GM10248 (cell line): ENCODE measurements at regions not wholly inside any gene's neighbourhood (a gene's known extent, or its start where the extent isn't known, plus 50 kb on each side); places are given as distances from the start of the nearest gene placed in this dataset.
"Not testable (repeated sequence)": the region's sequence is repeated elsewhere in the genome, so short reads cannot be mapped to it uniquely, and the experiment has no call there.

Experiments
- CTCF ChIA-PET: fragments of 300-600 bp; sonication (Branson Sonifier 250); formaldehyde crosslinking; extraction: SDS; loops from one replicate; lab custom pipeline; 2021; ENCODE audit warnings: antibody characterized with exemption; lab: Yijun Ruan, JAX
- POLR2A ChIA-PET: fragments of 350-650 bp; sonication (Branson Sonifier 250); formaldehyde crosslinking; extraction: SDS; loops from one replicate; lab custom pipeline; 2020; ENCODE audit warnings: antibody characterized with exemption; lab: Yijun Ruan, JAX
- DNase-seq: peaks from one replicate; pipeline ENCODE4 v3.0.0; 2012; ENCODE audit errors: extremely low spot score
- TF ChIP-seq, protein P1 (sequence below): IDR thresholded peaks from 2 replicates; pipeline ENCODE4 v1.5.1; 2012; ENCODE audit warnings: mild to moderate bottlenecking, low read depth; ENCODE audit errors: extremely low read depth, missing control alignments, control extremely low read depth

DNA sequence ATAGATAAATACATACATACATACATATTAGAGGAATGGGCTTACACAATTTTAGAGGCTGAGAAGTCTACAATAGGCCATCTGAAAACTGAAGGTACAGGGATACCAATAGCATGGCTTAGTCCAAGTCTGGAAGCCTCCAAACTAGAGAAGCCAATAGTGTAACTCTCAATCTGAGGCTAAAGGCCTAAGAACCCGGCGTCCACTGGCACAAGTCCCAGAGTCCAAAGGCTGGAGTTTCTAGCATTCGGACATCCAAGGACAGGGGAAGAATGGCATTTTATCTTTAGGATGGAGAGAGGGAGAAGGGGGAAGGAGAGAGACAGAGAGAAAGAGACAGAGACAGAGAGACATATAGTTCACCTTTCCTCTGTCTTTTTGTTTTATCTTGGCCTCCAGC lies 63.7 kb upstream of the SYT4 start:
- ChIA-PET POLR2A (no interaction called here), CTCF (no interaction called here)
- TF ChIP-seq, protein P1, sequence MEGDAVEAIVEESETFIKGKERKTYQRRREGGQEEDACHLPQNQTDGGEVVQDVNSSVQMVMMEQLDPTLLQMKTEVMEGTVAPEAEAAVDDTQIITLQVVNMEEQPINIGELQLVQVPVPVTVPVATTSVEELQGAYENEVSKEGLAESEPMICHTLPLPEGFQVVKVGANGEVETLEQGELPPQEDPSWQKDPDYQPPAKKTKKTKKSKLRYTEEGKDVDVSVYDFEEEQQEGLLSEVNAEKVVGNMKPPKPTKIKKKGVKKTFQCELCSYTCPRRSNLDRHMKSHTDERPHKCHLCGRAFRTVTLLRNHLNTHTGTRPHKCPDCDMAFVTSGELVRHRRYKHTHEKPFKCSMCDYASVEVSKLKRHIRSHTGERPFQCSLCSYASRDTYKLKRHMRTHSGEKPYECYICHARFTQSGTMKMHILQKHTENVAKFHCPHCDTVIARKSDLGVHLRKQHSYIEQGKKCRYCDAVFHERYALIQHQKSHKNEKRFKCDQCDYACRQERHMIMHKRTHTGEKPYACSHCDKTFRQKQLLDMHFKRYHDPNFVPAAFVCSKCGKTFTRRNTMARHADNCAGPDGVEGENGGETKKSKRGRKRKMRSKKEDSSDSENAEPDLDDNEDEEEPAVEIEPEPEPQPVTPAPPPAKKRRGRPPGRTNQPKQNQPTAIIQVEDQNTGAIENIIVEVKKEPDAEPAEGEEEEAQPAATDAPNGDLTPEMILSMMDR, result no peak
- DNase-seq, result no peak

DNA sequence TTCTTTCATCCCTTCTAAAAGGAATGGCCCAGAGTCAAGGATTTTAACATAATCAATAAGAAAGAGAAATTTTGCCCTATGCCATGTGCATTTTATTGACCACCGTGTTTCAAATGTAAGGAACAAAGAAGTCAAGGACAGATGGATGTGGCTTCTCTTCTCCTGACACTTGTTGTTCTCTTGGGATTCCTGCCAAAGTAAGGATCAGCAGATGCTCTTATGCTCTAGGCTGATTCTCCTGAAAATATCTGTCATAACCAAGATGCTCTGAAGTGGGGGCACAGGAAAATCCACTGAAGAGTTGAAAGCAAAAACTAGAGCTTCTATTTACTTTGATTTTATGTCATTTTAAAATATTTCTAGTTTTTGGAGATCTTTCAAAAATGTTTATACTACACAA lies 72.9 kb upstream of the SYT4 start:
- ChIA-PET POLR2A (no interaction called here), CTCF (no interaction called here)
- TF ChIP-seq, protein P1, result no peak
- DNase-seq, result no peak

DNA sequence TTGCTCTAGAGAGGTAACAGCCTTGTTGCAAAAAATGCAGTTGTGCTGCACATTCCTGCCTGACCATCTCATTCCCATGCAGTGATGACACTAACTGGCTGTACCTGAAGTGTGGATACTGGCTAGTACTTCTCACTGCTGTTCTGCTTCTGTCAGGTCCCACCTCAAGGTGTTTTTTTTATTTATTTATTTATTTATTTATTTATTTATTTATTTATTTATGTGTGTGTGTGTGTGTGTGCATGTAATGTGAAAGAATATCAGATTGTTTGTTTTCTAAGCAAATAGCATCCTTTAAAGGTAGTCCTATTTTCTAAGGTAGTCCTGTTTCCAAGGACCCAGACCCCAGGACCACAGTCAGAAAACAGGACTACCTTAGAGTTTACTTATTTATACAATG lies 87.2 kb upstream of the SYT4 start:
- DNase-seq, result no peak
- ChIA-PET CTCF (no interaction called here), POLR2A (no interaction called here)
- TF ChIP-seq, protein P1, result no peak

DNA sequence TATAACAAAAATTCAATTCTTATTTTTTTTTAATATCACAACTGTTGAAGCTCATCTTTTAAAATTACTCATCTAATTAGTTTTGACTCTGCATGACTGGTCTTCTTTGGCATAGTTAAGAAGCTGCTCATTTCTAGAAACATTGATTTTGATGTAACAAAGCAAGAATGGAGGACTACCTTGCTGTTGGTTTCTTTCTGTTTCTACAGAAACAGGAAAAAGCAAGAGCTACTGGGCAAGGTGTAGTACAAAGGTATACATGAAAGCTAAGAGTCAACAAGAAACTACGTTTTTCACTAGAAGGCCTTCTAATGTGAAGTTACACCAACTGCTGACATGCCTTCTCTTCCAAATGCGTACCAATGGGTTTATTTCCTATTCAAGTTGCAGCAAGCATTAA lies 90.6 kb upstream of the SYT4 start:
- ChIA-PET POLR2A (no interaction called here), CTCF (no interaction called here)
- TF ChIP-seq, protein P1, result no peak
- no peak for DNase-seq

DNA sequence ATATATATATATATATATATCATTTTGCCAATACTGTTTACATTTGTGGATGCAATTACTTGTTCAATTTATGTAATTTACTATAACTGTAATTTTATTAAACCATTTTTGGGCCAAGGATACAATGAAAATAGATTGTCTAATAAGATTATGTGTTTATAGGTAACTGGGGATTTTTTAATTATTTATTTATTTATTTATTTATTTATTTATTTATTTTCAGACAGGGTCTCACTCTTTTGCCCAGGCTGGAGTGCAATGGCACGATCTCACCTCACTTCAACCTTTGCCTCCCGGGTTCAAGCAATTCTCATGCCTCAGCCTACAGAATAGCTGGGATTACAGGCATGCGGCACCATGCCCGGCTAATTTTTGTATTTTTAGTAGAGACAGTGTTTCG lies 92.0 kb upstream of the SYT4 start:
- CTCF ChIA-PET, POLR2A ChIA-PET, DNase-seq: not testable (repeated sequence)

DNA sequence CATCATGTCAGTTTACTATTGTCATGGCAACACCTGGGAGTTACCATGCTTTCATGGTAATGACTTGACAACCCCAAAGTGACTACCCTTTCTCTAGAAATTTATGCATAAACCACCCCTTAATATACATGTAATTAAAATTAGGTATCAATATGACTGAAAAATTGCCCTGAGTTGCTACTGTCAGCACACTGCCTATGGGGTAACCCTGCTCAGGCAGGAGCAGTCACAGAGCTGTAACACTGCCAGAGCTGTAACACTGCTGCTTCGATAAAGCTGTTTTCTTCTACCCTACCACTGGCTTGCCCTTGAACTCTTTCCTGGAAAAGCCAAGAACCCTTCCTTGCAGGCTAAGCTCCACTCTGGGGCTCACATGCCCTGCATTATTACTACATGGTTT lies 95.5 kb upstream of the SYT4 start:
- TF ChIP-seq, protein P1, result no peak
- ChIA-PET CTCF (no interaction called here), POLR2A (no interaction called here)
- DNase-seq, result no peak

DNA sequence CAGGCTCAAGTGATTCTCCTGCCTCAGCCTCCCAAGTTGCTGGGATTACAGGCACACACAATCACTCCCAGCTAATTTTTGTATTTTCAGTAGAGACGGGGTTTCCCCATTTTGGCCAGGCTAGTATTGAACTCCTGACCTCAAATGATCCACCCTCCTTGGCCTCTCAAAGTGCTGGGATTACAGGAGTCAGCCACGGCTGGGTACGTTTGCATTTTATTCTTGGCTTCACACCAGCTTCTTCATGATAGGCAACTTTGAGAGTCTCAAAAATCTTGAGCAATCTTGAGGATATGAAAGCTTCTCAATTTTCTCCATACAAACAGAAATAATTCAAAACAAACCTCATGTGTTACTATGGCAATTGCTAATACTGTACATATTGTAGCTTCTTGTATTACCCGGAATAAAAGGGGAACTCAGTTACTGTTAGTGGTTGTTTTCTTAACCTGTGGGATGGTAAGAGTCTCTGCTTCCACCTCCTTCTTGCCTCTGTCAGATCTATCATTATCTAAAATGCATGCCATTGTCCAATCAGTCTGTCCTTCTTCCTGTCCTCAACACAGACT lies 102.9 kb upstream of the SYT4 start:
- CTCF ChIA-PET, result no interaction called here
- POLR2A ChIA-PET, result no interaction called here
- DNase-seq, result no peak
- TF ChIP-seq, protein P1, result no peak
